Neuronal stem cell (in vitro differentiated cells): ENCODE measurements at regions not wholly inside any gene's neighbourhood (a gene's known extent, or its start where the extent isn't known, plus 50 kb on each side); places are given as distances from the start of the nearest gene placed in this dataset.
A peak's percentile ranks its signal among the peaks of the same experiment; 100 is the strongest.

Experiments used
- DNase-seq: peaks from one replicate; pipeline ENCODE4 v3.0.0-alpha.2; 2013; ENCODE audit warnings: low spot score
- H2AFZ ChIP-seq: one replicate; pipeline ENCODE4 v1.6.1; 2013; ENCODE audit warnings: mild to moderate bottlenecking, low read length, inconsistent platforms
- H2AK5ac ChIP-seq: 2 replicates; pipeline ENCODE4 v1.6.1; 2013; ENCODE audit warnings: low read depth, mild to moderate bottlenecking, inconsistent platforms, low read length, moderate library complexity, mixed read lengths
- H2BK120ac ChIP-seq: 2 replicates; pipeline ENCODE4 v1.6.1; 2013; ENCODE audit warnings: low read depth, mild to moderate bottlenecking, inconsistent platforms, low read length, moderate library complexity, mixed read lengths
- H2BK12ac ChIP-seq: one replicate; pipeline ENCODE4 v1.6.1; 2013; ENCODE audit warnings: low read length, inconsistent platforms
- H2BK15ac ChIP-seq: 2 replicates; pipeline ENCODE4 v1.6.1; 2013; ENCODE audit warnings: mild to moderate bottlenecking, low read length, inconsistent platforms, mixed read lengths
- H2BK5ac ChIP-seq: one replicate; pipeline ENCODE4 v1.6.1; 2013; ENCODE audit warnings: inconsistent platforms, mild to moderate bottlenecking, low read length, moderate library complexity
- H3K14ac ChIP-seq: one replicate; pipeline ENCODE4 v1.6.1; 2013; ENCODE audit warnings: low read length, inconsistent platforms
- H3K18ac ChIP-seq: 2 replicates; pipeline ENCODE4 v1.6.1; 2013; ENCODE audit warnings: low read length, inconsistent platforms
- H3K23ac ChIP-seq: 2 replicates; pipeline ENCODE4 v1.6.1; 2013; ENCODE audit warnings: low read depth, mild to moderate bottlenecking, mixed read lengths, low read length, inconsistent platforms; ENCODE audit not compliant: poor library complexity
- H3K27ac ChIP-seq: replicated peaks from 3 replicates; pipeline ENCODE4 v1.5.1; 2013; ENCODE audit warnings: low read length, inconsistent platforms
- H3K27me3 ChIP-seq, 3 experiments: 2 replicates each; pipeline ENCODE4 v1.6.1; 2013; ENCODE audit warnings: low read length in 3 of 3, mild to moderate bottlenecking in 2 of 3, inconsistent platforms in 1 of 3, low read depth in 1 of 3, mixed read lengths in 1 of 3, moderate library complexity in 1 of 3; ENCODE audit not compliant: control insufficient read depth in 3 of 3, insufficient read depth in 3 of 3
- H3K36me3 ChIP-seq, 2 donors: replicated peaks in 1 of 2; 2 replicates each; pipeline ENCODE4 v1.6.1; 2013; ENCODE audit warnings: low read length in 2 of 2; ENCODE audit not compliant: control insufficient read depth in 2 of 2, insufficient read depth in 2 of 2
- H3K4ac ChIP-seq: 2 replicates; pipeline ENCODE4 v1.6.1; 2013; ENCODE audit warnings: inconsistent platforms, mild to moderate bottlenecking, low read length, moderate library complexity
- H3K4me1 ChIP-seq, 2 donors: 1 replicate in 1 of 2; 2 replicates in 1 of 2; pipeline ENCODE4 v1.6.1; 2013; ENCODE audit warnings: low read length in 2 of 2, low read depth in 1 of 2; ENCODE audit not compliant: control insufficient read depth in 2 of 2, insufficient read depth in 1 of 2
- H3K4me2 ChIP-seq: one replicate; pipeline ENCODE4 v1.6.1; 2013; ENCODE audit warnings: mild to moderate bottlenecking, low read length, inconsistent platforms; ENCODE audit not compliant: insufficient read depth, poor library complexity, severe bottlenecking
- H3K4me3 ChIP-seq, 2 donors: 2 replicates each; pipeline ENCODE4 v1.5.1; 2013; ENCODE audit warnings: low read length in 2 of 2, mild to moderate bottlenecking in 2 of 2, inconsistent platforms in 1 of 2, moderate library complexity in 1 of 2
- H3K79me1 ChIP-seq: one replicate; pipeline ENCODE4 v1.6.1; 2013; ENCODE audit warnings: low read depth, mild to moderate bottlenecking, inconsistent platforms, low read length, moderate library complexity
- H3K9ac ChIP-seq: one replicate; pipeline ENCODE4 v1.6.1; 2013; ENCODE audit warnings: mild to moderate bottlenecking, low read depth, low read length, inconsistent platforms; ENCODE audit not compliant: poor library complexity
- H3K9me3 ChIP-seq, 2 donors: replicated peaks in 1 of 2; 2 replicates each; pipeline versions ENCODE3 to v1.6.1; 2013; ENCODE audit warnings: low read length in 2 of 2, mild to moderate bottlenecking in 2 of 2, inconsistent platforms in 1 of 2, low read depth in 1 of 2, mixed read lengths in 1 of 2, moderate library complexity in 1 of 2; ENCODE audit not compliant: control insufficient read depth in 2 of 2, insufficient read depth in 1 of 2
- H4K8ac ChIP-seq: one replicate; pipeline ENCODE4 v1.6.1; 2013; ENCODE audit warnings: low read depth, mild to moderate bottlenecking, inconsistent platforms, low read length, moderate library complexity
- H4K91ac ChIP-seq: one replicate; pipeline ENCODE4 v1.6.1; 2013; ENCODE audit warnings: low read length, low read depth, mild to moderate bottlenecking, inconsistent platforms; ENCODE audit not compliant: poor library complexity
- WGBS, 2 donors: extraction: QIAGEN DNeasy Blood & Tissue Kit; methylation state at CpG; one replicate each; pipeline ENCODE4 v1.1.7; 2013; ENCODE audit warnings: missing lambda C conversion rate in 2 of 2, mixed read lengths in 1 of 2; ENCODE audit not compliant: insufficient read length in 2 of 2, insufficient replicate concordance in 1 of 2; ENCODE audit errors: extremely low coverage in 2 of 2; 5-methylcytosine and 5-hydroxymethylcytosine counted together

- Histone ChIP-seq H4K91ac (no peak overlapping the region), H3K4me2 (no peak overlapping the region), H3K9me3 (no peaks in the 10 kb centered on the region), H3K23ac (no peak overlapping the region), H3K4me3 (no peak overlapping the region), H3K18ac (no peak overlapping the region), H3K27ac (no peak overlapping the region), H3K9ac (no peak overlapping the region), H3K4ac (no peak overlapping the region), H3K36me3 (no peaks in the 10 kb centered on the region), H3K79me1 (no peaks in the 10 kb centered on the region), H2BK12ac (no peak overlapping the region), H3K4me1 (no peaks in the 10 kb centered on the region), H2AK5ac (no peak overlapping the region), H2AFZ (no peak overlapping the region), H3K27me3 (no peaks in the 10 kb centered on the region), H4K8ac (no peak overlapping the region), H2BK120ac (no peak overlapping the region), H3K14ac (no peak overlapping the region), H2BK15ac (no peak overlapping the region), H2BK5ac (no peak overlapping the region)
- no CpG with 5 or more reads among the region's 3 CpGs for WGBS, 2 donors
- DNase-seq: no peak
These were observed 1188.0 kb upstream of the CDH9 start for GRCh38 chr5:28226407-28226806.

GRCh38 chr5:28219539-28219938, 1181.2 kb upstream of the CDH9 start:
- Histone ChIP-seq H2BK120ac (no peak overlapping the region), H3K36me3 (no peaks in the 10 kb centered on the region), H3K4me2 (no peak overlapping the region), H3K27ac (no peak overlapping the region), H3K9ac (no peak overlapping the region), H2BK15ac (no peak overlapping the region), H4K8ac (no peak overlapping the region), H2AK5ac (no peak overlapping the region), H3K4me1 (no peaks in the 10 kb centered on the region), H2BK5ac (no peak overlapping the region), H3K27me3 (no peaks in the 10 kb centered on the region), H3K23ac (no peak overlapping the region), H4K91ac (no peak overlapping the region), H2AFZ (peak overlapping the region; percentile 53), H3K9me3 (peaks cover 0 to 6% of the 10 kb centered on the region in 2 donors), H3K4ac (no peak overlapping the region), H2BK12ac (no peak overlapping the region), H3K14ac (no peak overlapping the region), H3K18ac (no peak overlapping the region), H3K4me3 (no peak overlapping the region), H3K79me1 (no peaks in the 10 kb centered on the region)
- no peak for DNase-seq

- Histone ChIP-seq H3K4me1 (no peaks in the 10 kb centered on the region), H3K18ac (no peak overlapping the region), H2BK120ac (no peak overlapping the region), H3K4ac (no peak overlapping the region), H2BK15ac (no peak overlapping the region), H3K9me3 (peaks cover 0 to 12% of the 10 kb centered on the region in 2 donors), H2BK12ac (no peak overlapping the region), H2BK5ac (no peak overlapping the region), H4K91ac (no peak overlapping the region), H3K14ac (no peak overlapping the region), H3K27ac (no peak overlapping the region), H3K27me3 (no peaks in the 10 kb centered on the region), H2AK5ac (no peak overlapping the region), H3K79me1 (no peaks in the 10 kb centered on the region), H3K23ac (no peak overlapping the region), H4K8ac (no peak overlapping the region), H3K36me3 (no peaks in the 10 kb centered on the region), H3K4me3 (no peak overlapping the region), H3K4me2 (no peak overlapping the region), H3K9ac (no peak overlapping the region), H2AFZ (no peak overlapping the region)
- WGBS, 2 donors: no CpG with 5 or more reads among the region's 3 CpGs
- DNase-seq: no peak
These were observed 1179.3 kb upstream of the CDH9 start for GRCh38 chr5:28217695-28218094.

- Histone ChIP-seq H3K18ac (no peak overlapping the region), H3K4me1 (no peaks in the 10 kb centered on the region), H4K91ac (no peak overlapping the region), H3K27ac (no peak overlapping the region), H3K4me3 (no peak overlapping the region), H3K9me3 (peaks cover 0 to 12% of the 10 kb centered on the region in 2 donors), H2AFZ (no peak overlapping the region), H2BK15ac (no peak overlapping the region), H3K23ac (no peak overlapping the region), H3K4me2 (no peak overlapping the region), H2AK5ac (no peak overlapping the region), H3K4ac (no peak overlapping the region), H2BK120ac (no peak overlapping the region), H4K8ac (no peak overlapping the region), H3K27me3 (no peaks in the 10 kb centered on the region), H2BK12ac (no peak overlapping the region), H3K9ac (no peak overlapping the region), H3K14ac (no peak overlapping the region), H3K36me3 (no peaks in the 10 kb centered on the region), H2BK5ac (no peak overlapping the region), H3K79me1 (no peaks in the 10 kb centered on the region)
- no peak for DNase-seq
- no CpG with 5 or more reads among the region's 2 CpGs for WGBS, 2 donors
These were observed 1178.6 kb upstream of the CDH9 start for GRCh38 chr5:28216939-28217360.
